ENCODE measurements at regions not wholly inside any gene's neighbourhood (a gene's known extent, or its start where the extent isn't known, plus 50 kb on each side); places are given as distances from the start of the nearest gene placed in this dataset.

DNA sequence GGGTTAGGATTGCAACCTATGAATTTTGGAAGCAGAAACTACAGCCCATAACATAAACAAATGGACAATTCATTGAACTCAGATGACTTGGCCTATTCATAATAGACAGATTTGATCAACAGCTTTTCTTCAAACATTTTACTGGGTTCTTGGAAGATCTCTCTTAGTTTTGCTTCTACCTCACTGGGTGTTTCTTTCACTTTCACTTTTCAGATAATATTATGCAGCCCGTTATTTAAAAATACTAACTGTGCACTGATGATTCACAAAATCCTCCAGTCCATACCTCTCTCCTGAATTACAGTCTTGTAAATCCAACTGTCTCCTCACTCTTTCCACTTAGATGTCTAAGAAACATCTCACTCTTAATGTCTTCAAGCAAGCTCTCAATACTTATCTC, 183.5 kb upstream of the IRX1 start:
- H3K9me3 ChIP-seq (ENCODE audit: low read length): no peaks in the 10 kb centered on the region
- no peaks in the 10 kb centered on the region for H3K36me3 ChIP-seq (ENCODE audit: insufficient read depth, low read length)
- H3K27me3 ChIP-seq (ENCODE audit: insufficient read depth, low read length): no peaks in the 10 kb centered on the region
- no peaks in the 10 kb centered on the region for H3K4me1 ChIP-seq (ENCODE audit: insufficient read depth, low read length)
- no peak overlapping the region for H3K4me3 ChIP-seq (ENCODE audit: low read length)
- no peak overlapping the region for H2AFZ ChIP-seq (ENCODE audit: low read depth, low read length)

DNA sequence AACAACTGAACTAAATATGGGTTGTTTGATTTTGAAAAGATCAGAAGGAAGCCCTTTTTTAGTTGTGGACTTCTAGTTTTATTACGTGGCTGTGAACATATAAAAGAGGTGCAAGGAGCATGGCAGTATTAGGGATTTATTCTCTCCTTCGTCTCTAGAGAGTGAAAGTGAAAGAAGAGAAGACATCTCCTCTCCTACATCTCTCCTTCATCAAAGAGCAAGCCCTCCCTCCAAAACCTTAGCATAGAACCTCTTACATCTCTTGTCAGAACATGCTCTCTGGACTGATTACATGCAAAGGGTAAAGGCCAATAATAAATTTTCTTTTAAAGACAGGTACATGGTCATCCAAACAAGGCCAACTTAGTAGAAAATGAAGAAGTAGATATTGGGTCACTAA, 184.3 kb upstream of the IRX1 start:
- no peak overlapping the region for H2AFZ ChIP-seq (ENCODE audit: low read depth, low read length)
- no peaks in the 10 kb centered on the region for H3K27me3 ChIP-seq (ENCODE audit: insufficient read depth, low read length)
- H3K36me3 ChIP-seq (ENCODE audit: insufficient read depth, low read length): no peaks in the 10 kb centered on the region
- H3K9me3 ChIP-seq (ENCODE audit: low read length): no peaks in the 10 kb centered on the region
- no peak overlapping the region for H3K4me3 ChIP-seq (ENCODE audit: low read length)
- no peaks in the 10 kb centered on the region for H3K4me1 ChIP-seq (ENCODE audit: insufficient read depth, low read length)

DNA sequence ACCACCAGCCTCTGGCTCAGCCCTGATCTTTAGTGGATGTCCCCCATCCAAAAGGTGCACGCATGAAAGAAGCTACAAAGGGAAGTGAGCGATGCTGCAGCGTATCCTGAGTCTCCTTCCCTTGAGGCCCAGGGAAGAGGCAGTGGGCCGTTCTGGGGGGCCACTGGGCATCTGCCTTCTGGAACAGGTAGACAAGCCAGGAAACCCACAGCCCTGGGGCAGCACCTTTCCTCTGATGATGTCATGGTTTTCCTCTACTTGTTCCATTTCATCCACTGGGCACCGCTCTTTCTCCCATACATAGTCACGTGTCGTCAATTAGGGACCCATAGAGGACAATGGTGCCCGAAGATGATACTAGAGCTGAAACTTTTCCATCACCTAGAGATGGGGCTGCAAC, 194.0 kb upstream of the IRX1 start:
- H3K36me3 ChIP-seq (ENCODE audit: insufficient read depth, low read length): no peaks in the 10 kb centered on the region
- H3K4me1 ChIP-seq (ENCODE audit: insufficient read depth, low read length): no peaks in the 10 kb centered on the region
- H3K27me3 ChIP-seq (ENCODE audit: insufficient read depth, low read length): no peaks in the 10 kb centered on the region
- H2AFZ ChIP-seq (ENCODE audit: low read depth, low read length): no peak overlapping the region
- H3K9me3 ChIP-seq (ENCODE audit: low read length): peaks cover 1% of the 10 kb centered on the region
- H3K4me3 ChIP-seq (ENCODE audit: low read length): no peak overlapping the region

DNA sequence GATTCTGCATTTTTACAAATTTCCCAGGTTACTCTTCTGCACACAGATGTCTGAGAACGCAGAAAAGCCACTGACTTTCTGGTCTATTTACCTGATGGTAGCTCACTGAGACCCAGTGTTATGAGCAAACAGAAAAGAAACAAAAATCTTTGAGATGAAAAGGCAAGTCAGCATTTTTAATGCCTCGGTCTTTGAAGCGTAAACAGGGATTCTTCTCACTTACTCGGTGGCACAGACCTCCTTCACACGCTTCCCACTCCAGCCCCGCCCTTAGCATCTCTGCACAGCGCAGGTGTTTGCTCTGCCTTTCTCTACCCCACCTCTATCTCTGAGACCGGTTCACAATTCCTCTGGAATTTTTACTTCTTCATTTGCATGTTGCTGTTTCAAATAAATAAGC, 195.0 kb upstream of the IRX1 start:
- H2AFZ ChIP-seq (ENCODE audit: low read depth, low read length): no peak overlapping the region
- no peaks in the 10 kb centered on the region for H3K4me1 ChIP-seq (ENCODE audit: insufficient read depth, low read length)
- no peaks in the 10 kb centered on the region for H3K36me3 ChIP-seq (ENCODE audit: insufficient read depth, low read length)
- no peak overlapping the region for H3K4me3 ChIP-seq (ENCODE audit: low read length)
- H3K27me3 ChIP-seq (ENCODE audit: insufficient read depth, low read length): no peaks in the 10 kb centered on the region
- H3K9me3 ChIP-seq (ENCODE audit: low read length): peaks cover 1% of the 10 kb centered on the region

DNA sequence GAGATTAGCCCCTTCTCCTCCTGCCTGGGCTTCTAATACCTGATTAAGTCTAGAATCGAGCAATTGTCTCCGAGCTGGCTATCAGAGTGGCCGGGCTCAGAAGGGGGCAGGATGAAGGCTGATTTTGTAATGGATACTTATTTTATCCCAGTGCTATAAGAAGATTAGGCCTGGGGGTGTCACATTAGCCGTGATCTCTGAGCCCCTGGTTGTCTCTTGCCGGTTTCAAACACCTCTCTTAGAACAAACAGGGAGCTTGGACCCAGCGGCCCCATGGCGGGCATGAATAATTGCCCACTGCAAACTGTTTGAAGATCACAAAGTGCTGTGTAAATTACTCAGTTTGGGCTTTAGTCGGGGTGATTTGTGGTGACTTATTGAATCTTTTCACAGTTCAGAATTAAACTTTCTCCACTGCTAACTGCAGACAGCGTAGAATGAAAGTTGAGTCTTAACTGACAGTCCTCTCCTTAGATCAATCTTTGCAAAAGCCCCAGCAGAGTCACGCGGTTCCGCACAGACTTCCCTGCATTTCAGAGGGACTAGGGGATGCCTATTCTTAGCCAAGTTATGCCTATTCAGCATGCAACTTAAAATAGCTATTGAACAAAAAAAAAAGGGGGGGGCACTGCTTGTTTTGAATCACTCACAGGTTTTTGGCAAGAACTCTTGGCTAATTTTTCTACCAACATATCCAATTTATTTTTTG, 200.6 kb upstream of the IRX1 start:
- Histone ChIP-seq H3K9me3 (ENCODE audit: low read length) (peaks cover 1% of the 10 kb centered on the region), H3K4me1 (ENCODE audit: insufficient read depth, low read length) (peaks cover 2% of the 10 kb centered on the region), H3K27me3 (ENCODE audit: insufficient read depth, low read length) (no peaks in the 10 kb centered on the region), H3K4me3 (ENCODE audit: low read length) (no peak overlapping the region), H3K36me3 (ENCODE audit: insufficient read depth, low read length) (no peaks in the 10 kb centered on the region), H2AFZ (ENCODE audit: low read depth, low read length) (no peak overlapping the region)

- Histone ChIP-seq H3K36me3 (ENCODE audit: insufficient read depth, low read length) (no peaks in the 10 kb centered on the region), H3K27me3 (ENCODE audit: insufficient read depth, low read length) (no peaks in the 10 kb centered on the region), H2AFZ (ENCODE audit: low read depth, low read length) (no peak overlapping the region), H3K4me3 (ENCODE audit: low read length) (no peak overlapping the region), H3K9me3 (ENCODE audit: low read length) (no peaks in the 10 kb centered on the region), H3K4me1 (ENCODE audit: insufficient read depth, low read length) (peaks cover 2% of the 10 kb centered on the region)
Measured at GRCh38 chr5:3393920-3394597, 201.6 kb upstream of the IRX1 start.

DNA sequence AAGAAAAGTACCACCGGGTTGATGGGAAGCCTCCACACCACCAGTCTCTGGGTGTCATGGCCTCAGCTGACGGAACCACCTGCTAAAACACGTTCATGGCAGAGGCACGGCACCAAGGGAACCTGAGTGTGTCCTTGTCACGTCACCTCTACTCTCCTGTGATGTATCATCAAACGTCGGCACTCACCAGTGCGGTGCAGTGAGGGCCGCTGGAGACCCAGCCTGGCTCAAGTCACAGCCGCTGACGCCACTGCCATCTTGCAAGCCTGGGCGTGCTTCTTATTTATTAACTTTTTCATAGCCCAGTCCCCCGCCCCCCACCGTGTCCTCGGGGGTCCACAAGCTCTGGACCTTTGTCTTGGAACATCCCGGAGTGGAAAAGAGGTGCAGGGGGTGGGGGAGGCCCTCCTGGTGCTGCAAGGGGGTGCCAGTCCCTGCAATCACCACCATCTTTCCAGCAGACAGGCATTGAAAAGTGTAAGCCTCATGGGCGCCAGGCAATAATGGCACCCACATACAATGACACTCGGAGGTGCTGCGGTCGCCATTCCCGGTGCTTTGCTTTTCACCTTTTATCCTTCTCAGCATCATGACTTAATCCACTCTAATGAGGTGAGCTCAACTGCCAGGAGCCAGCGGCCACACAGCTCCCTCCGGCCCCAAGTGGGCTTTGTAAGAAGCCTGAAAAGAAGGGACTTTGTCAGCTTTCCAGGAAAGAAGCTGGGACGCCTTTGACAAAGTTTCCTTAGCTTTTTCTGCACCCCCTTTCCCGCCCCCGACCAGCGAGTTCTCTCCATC, 202.3 kb upstream of the IRX1 start:
- Histone ChIP-seq H3K36me3 (ENCODE audit: insufficient read depth, low read length) (no peaks in the 10 kb centered on the region), H3K9me3 (ENCODE audit: low read length) (no peaks in the 10 kb centered on the region), H3K4me3 (ENCODE audit: low read length) (no peak overlapping the region), H3K27me3 (ENCODE audit: insufficient read depth, low read length) (no peaks in the 10 kb centered on the region), H2AFZ (ENCODE audit: low read depth, low read length) (no peak overlapping the region), H3K4me1 (ENCODE audit: insufficient read depth, low read length) (peaks cover 2% of the 10 kb centered on the region)

DNA sequence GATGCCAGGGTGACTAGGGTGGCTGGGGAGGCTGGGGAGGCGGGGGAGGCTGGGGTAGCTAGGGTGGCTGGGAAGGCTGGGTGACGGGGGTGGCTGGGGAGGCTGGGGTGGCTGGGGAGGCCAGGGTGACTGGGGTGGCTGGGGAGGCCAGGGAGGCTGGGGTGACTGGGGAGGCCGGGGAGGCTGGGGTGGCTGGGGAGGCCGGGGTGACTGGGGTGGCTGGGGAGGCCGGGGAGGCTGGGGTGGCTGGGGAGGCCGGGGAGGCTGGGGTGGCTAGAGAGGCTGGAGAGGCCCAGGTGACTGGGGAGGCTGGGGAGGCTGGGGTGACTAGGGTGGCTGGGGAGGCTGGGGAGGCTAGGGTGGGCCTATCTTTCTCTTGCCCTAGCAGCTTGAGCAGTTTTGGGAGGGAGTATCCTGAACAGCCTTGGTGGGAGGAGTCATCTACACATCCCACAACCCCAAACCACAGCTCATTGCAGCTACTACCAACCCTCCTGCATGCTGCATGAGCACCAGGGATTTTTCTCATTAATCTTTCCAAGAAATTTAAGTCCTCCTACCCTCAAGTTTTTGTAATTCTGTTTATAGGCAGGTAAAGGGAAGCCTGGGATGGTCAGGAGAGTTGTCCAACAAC, 203.2 kb upstream of the IRX1 start:
- no peaks in the 10 kb centered on the region for H3K9me3 ChIP-seq (ENCODE audit: low read length)
- H3K36me3 ChIP-seq (ENCODE audit: insufficient read depth, low read length): no peaks in the 10 kb centered on the region
- H3K27me3 ChIP-seq (ENCODE audit: insufficient read depth, low read length): no peaks in the 10 kb centered on the region
- no peak overlapping the region for H3K4me3 ChIP-seq (ENCODE audit: low read length)
- H3K4me1 ChIP-seq (ENCODE audit: insufficient read depth, low read length): peaks cover 2% of the 10 kb centered on the region
- H2AFZ ChIP-seq (ENCODE audit: low read depth, low read length): no peak overlapping the region

DNA sequence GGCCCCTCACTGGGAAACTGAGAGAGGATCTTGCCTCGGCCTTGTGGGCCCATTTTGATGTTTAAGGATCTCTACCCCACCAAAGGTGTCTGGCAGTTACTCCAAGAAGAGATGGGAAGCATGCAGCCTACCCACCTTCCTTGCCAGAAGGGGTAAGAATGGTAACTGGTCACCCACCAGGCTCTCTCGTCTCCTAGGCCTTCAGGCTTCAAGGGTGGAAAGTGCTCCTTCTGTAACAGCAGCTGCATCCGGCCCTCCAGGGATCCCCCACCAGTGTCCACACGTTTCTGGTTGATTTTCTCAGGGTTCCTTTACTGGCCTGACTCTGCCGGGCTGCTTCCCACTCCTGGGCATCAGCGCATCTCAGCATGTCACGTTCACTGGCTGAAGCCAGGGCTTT, 204.4 kb upstream of the IRX1 start:
- H2AFZ ChIP-seq (ENCODE audit: low read depth, low read length): no peak overlapping the region
- H3K4me1 ChIP-seq (ENCODE audit: insufficient read depth, low read length): peaks cover 2% of the 10 kb centered on the region
- H3K9me3 ChIP-seq (ENCODE audit: low read length): no peaks in the 10 kb centered on the region
- no peaks in the 10 kb centered on the region for H3K27me3 ChIP-seq (ENCODE audit: insufficient read depth, low read length)
- H3K4me3 ChIP-seq (ENCODE audit: low read length): no peak overlapping the region
- H3K36me3 ChIP-seq (ENCODE audit: insufficient read depth, low read length): no peaks in the 10 kb centered on the region

- Histone ChIP-seq H2AFZ (ENCODE audit: low read depth, low read length) (no peak overlapping the region), H3K9me3 (ENCODE audit: low read length) (no peaks in the 10 kb centered on the region), H3K36me3 (ENCODE audit: insufficient read depth, low read length) (no peaks in the 10 kb centered on the region), H3K4me1 (ENCODE audit: insufficient read depth, low read length) (no peaks in the 10 kb centered on the region), H3K4me3 (ENCODE audit: low read length) (no peak overlapping the region), H3K27me3 (ENCODE audit: insufficient read depth, low read length) (no peaks in the 10 kb centered on the region)
Measured at GRCh38 chr5:3389471-3390026, 206.1 kb upstream of the IRX1 start.

GRCh38 chr5:3386637-3387036, 209.0 kb upstream of the IRX1 start:
- H3K9me3 ChIP-seq (ENCODE audit: low read length): no peaks in the 10 kb centered on the region
- no peak overlapping the region for H2AFZ ChIP-seq (ENCODE audit: low read depth, low read length)
- H3K27me3 ChIP-seq (ENCODE audit: insufficient read depth, low read length): no peaks in the 10 kb centered on the region
- no peaks in the 10 kb centered on the region for H3K4me1 ChIP-seq (ENCODE audit: insufficient read depth, low read length)
- H3K36me3 ChIP-seq (ENCODE audit: insufficient read depth, low read length): no peaks in the 10 kb centered on the region
- no peak overlapping the region for H3K4me3 ChIP-seq (ENCODE audit: low read length)

DNA sequence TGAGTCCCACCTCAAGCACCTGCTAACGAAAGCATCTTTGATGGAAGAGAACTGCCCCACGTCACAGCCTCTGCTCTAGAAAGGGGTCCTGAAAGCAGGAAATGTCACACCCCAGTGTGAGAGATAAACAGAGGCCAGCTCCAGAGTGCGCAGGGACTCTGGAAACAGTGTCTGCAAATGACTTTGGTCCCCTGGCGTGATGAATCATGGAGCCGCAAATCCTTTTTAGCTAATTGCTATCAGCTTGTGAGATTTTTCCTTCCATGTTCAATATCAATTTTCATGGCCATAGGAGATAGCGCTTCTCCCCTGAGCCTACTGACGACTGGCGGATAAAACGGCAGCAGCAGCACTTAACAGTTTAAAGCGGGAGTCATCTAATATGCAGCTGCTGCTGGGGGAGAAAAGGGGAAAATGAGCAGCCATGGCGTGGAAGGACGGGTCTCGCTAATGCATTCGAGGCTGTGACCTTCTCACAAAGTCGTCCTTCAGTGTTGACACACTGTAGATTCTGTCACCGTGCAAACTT, 209.6 kb upstream of the IRX1 start:
- H3K27me3 ChIP-seq (ENCODE audit: insufficient read depth, low read length): no peaks in the 10 kb centered on the region
- no peaks in the 10 kb centered on the region for H3K4me1 ChIP-seq (ENCODE audit: insufficient read depth, low read length)
- H3K4me3 ChIP-seq (ENCODE audit: low read length): no peak overlapping the region
- no peak overlapping the region for H2AFZ ChIP-seq (ENCODE audit: low read depth, low read length)
- H3K9me3 ChIP-seq (ENCODE audit: low read length): no peaks in the 10 kb centered on the region
- no peaks in the 10 kb centered on the region for H3K36me3 ChIP-seq (ENCODE audit: insufficient read depth, low read length)

Measured in neuron (in vitro differentiated cells).